Cardiac fibroblast (primary cell): ENCODE measurements at regions not wholly inside any gene's neighbourhood (a gene's known extent, or its start where the extent isn't known, plus 50 kb on each side); places are given as distances from the start of the nearest gene placed in this dataset.

ENCODE experiments used
- DNase-seq, 2 donors: peaks; one replicate each; pipeline versions ENCODE4 v3.0.0 to v3.0.0-alpha.2; 2010; ENCODE audit warnings: low read depth in 2 of 2
- H3K4me3 ChIP-seq, 2 donors: replicated peaks in 1 of 2; 1 replicate in 1 of 2; 2 replicates in 1 of 2; pipeline ENCODE4 v1.5.1; 2011; ENCODE audit warnings: low read depth in 2 of 2, low read length in 2 of 2, mild to moderate bottlenecking in 2 of 2, moderate library complexity in 1 of 2
- CTCF ChIP-seq: IDR thresholded peaks from one replicate; pipeline ENCODE4 v1.5.1; 2011; ENCODE audit warnings: low read depth, mild to moderate bottlenecking, low read length, inconsistent platforms

- no peak overlapping the region for H3K4me3 ChIP-seq
- no peak for TF ChIP-seq CTCF
- no peak for DNase-seq
Observed at GRCh38 chr15:94780166-94780565, 548.8 kb downstream of the MCTP2 start.

GRCh38 chr15:94785091-94785490 is 553.7 kb downstream of the MCTP2 start:
- H3K4me3 ChIP-seq = no peak overlapping the region
- DNase-seq = no peak
- no peak for TF ChIP-seq CTCF

GRCh38 chr15:94791008-94791407 is 559.6 kb downstream of the MCTP2 start:
- DNase-seq = no peak
- no peak for TF ChIP-seq CTCF
- no peak overlapping the region for H3K4me3 ChIP-seq

GRCh38 chr15:94791510-94791909 is 560.1 kb downstream of the MCTP2 start:
- no peak overlapping the region for H3K4me3 ChIP-seq
- no peak for TF ChIP-seq CTCF
- DNase-seq = no peak

GRCh38 chr15:94792196-94792595 is 560.8 kb downstream of the MCTP2 start:
- no peak for TF ChIP-seq CTCF
- DNase-seq = peak in 1 of 2 donors; percentile 1
- no peak overlapping the region for H3K4me3 ChIP-seq

- DNase-seq = no peak
- TF ChIP-seq CTCF = no peak
- no peak overlapping the region for H3K4me3 ChIP-seq
Observed at GRCh38 chr15:94793207-94793606, 561.8 kb downstream of the MCTP2 start.

GRCh38 chr15:94793641-94794040 is 562.3 kb downstream of the MCTP2 start:
- no peak for DNase-seq
- H3K4me3 ChIP-seq = no peak overlapping the region
- TF ChIP-seq CTCF = no peak
